Left lung (tissue), 4 donors: ENCODE measurements at regions not wholly inside any gene's neighbourhood (a gene's known extent, or its start where the extent isn't known, plus 50 kb on each side); places are given as distances from the start of the nearest gene placed in this dataset.
A peak's percentile ranks its signal among the peaks of the same experiment; 100 is the strongest.

Source experiments
- ATAC-seq: fragments of 200-7000 bp; cut with Tn5 transposase; one replicate; pipeline ENCODE4 v1.9.1; 2020; ENCODE audit warnings: moderate library complexity
- DNase-seq, 4 donors: peaks; one replicate each; pipeline ENCODE4 v3.0.0-alpha.2; 2013 to 2020
- H3K27ac ChIP-seq, 2 donors: fragments of 200-600 bp; sonication (generic) in 1 of 2; one replicate each; pipeline versions ENCODE4 v1.5.0 to v1.8.0; 2020 to 2021
- H3K27me3 ChIP-seq, 2 donors: fragments of 200-600 bp; sonication (generic) in 1 of 2; one replicate each; pipeline versions ENCODE4 v1.5.0 to v1.8.0; 2020 to 2021
- H3K36me3 ChIP-seq, 2 donors: fragments of 200-600 bp; sonication (generic) in 1 of 2; one replicate each; pipeline versions ENCODE4 v1.5.0 to v1.8.0; 2020 to 2021
- H3K4me1 ChIP-seq, 2 donors: fragments of 200-600 bp; one replicate each; pipeline ENCODE4 v1.8.0; 2021
- H3K4me3 ChIP-seq, 2 donors: fragments of 200-600 bp; sonication (generic) in 1 of 2; one replicate each; pipeline versions ENCODE4 v1.5.0 to v1.8.0; 2020 to 2021; ENCODE audit warnings: mild to moderate bottlenecking in 1 of 2
- H3K9me3 ChIP-seq, 2 donors: fragments of 200-600 bp; sonication (generic) in 1 of 2; one replicate each; pipeline versions ENCODE4 v1.5.0 to v1.8.0; 2020 to 2021
- intact Hi-C, 2 donors: fragments of 100-400 bp; cut with DNase I; formaldehyde crosslinking; loops; one replicate each; pipeline versions ENCODE4 v1.11.2 to v1.14.2; 2022
- TF ChIP-seq, protein P1 (sequence below), 2 donors: fragments of 200-600 bp; sonication (generic) in 1 of 2; IDR thresholded peaks; one replicate each; pipeline versions ENCODE4 v1.5.0 to v1.8.0; 2021; ENCODE audit warnings: antibody characterized with exemption in 2 of 2
- donor health status: DM: no; HTN: yes; CAD: no.
- donor health status: DM: no; HTN: no; CAD: no.

DNA sequence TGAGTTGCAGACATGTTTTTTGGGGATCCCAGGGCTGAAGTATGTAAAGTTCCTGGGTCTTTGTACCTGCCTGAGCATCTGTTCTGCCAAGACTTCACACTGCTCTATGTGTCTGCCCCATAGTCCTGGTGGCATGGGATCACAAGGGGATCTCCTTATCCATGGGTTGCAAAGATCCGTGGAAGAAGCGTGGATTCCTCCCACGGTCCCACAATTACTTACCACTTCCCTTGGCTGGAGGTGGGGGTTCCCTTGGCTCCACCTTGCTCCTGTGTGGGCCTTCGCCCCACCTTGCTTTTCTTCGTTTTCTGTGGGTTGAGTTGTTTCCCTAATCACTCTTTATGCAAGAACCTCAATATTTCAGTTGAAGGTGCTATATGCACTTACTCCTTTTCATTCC is 157.4 kb upstream of the CHORDC1 start:
- H3K27ac ChIP-seq: no peak overlapping the region
- ATAC-seq: no peak
- intact Hi-C loops: no loop called here
- no peaks in the 10 kb centered on the region for H3K9me3 ChIP-seq
- no peaks in the 10 kb centered on the region for H3K36me3 ChIP-seq
- no peak overlapping the region for H3K4me3 ChIP-seq
- no peaks in the 10 kb centered on the region for H3K27me3 ChIP-seq
- TF ChIP-seq, protein P1, sequence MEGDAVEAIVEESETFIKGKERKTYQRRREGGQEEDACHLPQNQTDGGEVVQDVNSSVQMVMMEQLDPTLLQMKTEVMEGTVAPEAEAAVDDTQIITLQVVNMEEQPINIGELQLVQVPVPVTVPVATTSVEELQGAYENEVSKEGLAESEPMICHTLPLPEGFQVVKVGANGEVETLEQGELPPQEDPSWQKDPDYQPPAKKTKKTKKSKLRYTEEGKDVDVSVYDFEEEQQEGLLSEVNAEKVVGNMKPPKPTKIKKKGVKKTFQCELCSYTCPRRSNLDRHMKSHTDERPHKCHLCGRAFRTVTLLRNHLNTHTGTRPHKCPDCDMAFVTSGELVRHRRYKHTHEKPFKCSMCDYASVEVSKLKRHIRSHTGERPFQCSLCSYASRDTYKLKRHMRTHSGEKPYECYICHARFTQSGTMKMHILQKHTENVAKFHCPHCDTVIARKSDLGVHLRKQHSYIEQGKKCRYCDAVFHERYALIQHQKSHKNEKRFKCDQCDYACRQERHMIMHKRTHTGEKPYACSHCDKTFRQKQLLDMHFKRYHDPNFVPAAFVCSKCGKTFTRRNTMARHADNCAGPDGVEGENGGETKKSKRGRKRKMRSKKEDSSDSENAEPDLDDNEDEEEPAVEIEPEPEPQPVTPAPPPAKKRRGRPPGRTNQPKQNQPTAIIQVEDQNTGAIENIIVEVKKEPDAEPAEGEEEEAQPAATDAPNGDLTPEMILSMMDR (IDR thresholded peaks at IDR 0.05): no peak
- DNase-seq: no peak
- no peaks in the 10 kb centered on the region for H3K4me1 ChIP-seq

DNA sequence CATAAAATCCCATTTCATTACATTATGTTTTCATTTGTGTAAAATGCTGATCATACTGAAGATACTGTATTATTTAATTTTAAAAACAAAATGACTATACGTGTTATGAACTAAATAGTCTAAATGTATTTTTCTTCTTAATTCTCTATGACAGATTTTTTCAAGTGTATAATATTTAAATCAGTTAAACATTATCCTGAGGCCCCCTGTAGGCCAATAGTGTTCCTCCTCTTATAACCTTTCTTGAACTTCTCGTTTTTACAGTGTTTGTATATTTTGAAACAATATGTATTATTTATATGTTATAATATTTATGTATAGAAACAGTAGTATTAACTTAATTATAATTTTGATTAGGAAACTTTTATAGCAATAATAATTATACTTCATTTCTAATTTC is 151.1 kb upstream of the CHORDC1 start:
- TF ChIP-seq, protein P1 (IDR thresholded peaks at IDR 0.05): no peak
- H3K4me3 ChIP-seq: no peak overlapping the region
- no peaks in the 10 kb centered on the region for H3K4me1 ChIP-seq
- ATAC-seq: no peak
- DNase-seq: no peak
- intact Hi-C loops: no loop called here
- no peaks in the 10 kb centered on the region for H3K9me3 ChIP-seq
- no peaks in the 10 kb centered on the region for H3K36me3 ChIP-seq
- no peak overlapping the region for H3K27ac ChIP-seq
- H3K27me3 ChIP-seq: no peaks in the 10 kb centered on the region

DNA sequence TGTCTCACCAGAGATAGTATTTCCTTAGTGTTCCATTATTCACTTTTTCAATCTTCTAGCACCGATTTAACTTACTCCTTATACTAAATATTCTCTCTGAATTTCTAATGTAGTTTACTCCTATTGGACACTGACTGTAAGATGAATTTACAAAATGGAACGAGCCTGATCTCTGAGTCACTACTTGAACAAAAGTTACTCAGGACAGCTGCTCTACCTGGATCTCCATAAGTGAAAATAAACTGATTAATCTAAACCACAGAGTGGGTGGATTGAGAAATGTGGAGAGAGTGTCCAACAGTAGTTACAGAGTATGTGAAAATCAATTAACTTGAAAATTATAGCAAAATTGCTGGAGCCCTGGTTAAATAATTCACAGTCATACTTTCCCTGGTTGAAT is 141.7 kb upstream of the CHORDC1 start:
- ATAC-seq: no peak
- TF ChIP-seq, protein P1 (IDR thresholded peaks at IDR 0.05): no peak
- no peaks in the 10 kb centered on the region for H3K4me1 ChIP-seq
- no peak overlapping the region for H3K27ac ChIP-seq
- no peak overlapping the region for H3K4me3 ChIP-seq
- intact Hi-C loops: no loop called here
- H3K27me3 ChIP-seq: no peaks in the 10 kb centered on the region
- no peaks in the 10 kb centered on the region for H3K36me3 ChIP-seq
- no peak for DNase-seq
- no peaks in the 10 kb centered on the region for H3K9me3 ChIP-seq

DNA sequence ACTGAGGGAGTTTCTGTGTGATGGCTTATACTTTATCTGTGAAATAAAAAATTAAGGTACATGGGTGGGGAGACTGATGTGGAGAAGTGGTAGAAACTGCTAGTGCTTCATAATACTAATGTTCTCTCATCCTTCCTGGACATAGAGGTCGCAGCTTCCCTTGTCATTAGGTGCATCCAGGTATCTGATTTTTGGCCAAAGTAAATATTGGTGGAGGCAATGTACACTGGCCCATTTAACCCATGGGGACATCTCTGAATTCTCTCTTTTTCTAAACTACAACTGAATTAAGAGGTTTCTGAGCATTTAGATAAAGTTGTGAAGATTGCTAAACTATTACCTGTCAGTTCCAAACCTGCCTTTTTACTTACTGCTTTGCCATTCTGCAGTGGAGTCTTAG is 140.9 kb upstream of the CHORDC1 start:
- Histone ChIP-seq H3K4me1 (no peaks in the 10 kb centered on the region), H3K36me3 (no peaks in the 10 kb centered on the region), H3K4me3 (no peak overlapping the region), H3K9me3 (no peaks in the 10 kb centered on the region), H3K27ac (no peak overlapping the region), H3K27me3 (no peaks in the 10 kb centered on the region)
- DNase-seq (no peak), ATAC-seq (no peak)
- intact Hi-C loops: no loop called here
- TF ChIP-seq, protein P1 (IDR thresholded peaks at IDR 0.05): no peak

DNA sequence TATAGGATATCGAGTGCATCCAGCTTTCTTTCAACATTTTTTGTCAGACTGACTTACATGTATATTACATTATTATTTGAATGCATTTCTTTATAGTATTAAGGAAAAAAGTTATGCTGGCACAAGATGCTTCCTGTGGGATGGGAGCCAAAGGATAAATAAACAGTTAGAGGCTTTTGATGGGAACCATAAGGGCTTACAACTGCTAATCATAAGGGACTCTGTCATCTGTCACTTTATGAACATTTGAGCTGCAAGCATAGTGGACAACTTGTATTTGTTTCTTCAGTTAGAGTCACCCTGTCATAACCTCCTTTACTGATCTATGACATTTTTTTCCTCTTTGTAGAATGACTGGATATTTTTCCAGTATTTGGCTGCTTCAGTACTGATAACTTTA is 132.4 kb upstream of the CHORDC1 start:
- no peak overlapping the region for H3K27ac ChIP-seq
- no peak overlapping the region for H3K4me3 ChIP-seq
- H3K4me1 ChIP-seq: no peaks in the 10 kb centered on the region
- no peak for ATAC-seq
- no peaks in the 10 kb centered on the region for H3K27me3 ChIP-seq
- intact Hi-C loops: no loop called here
- no peaks in the 10 kb centered on the region for H3K9me3 ChIP-seq
- TF ChIP-seq, protein P1 (IDR thresholded peaks at IDR 0.05): no peak
- H3K36me3 ChIP-seq: no peaks in the 10 kb centered on the region
- peak in 2 of 4 donors; percentile 45 for DNase-seq
